GM23338 (cell line): ENCODE measurements at regions not wholly inside any gene's neighbourhood (a gene's known extent, or its start where the extent isn't known, plus 50 kb on each side); places are given as distances from the start of the nearest gene placed in this dataset.

Experiments used
- ATAC-seq: fragments of 200-7000 bp; cut with Tn5 transposase; 3 replicates; pipeline ENCODE4 v1.9.1; 2020
- DNase-seq: peaks from one replicate; pipeline ENCODE4 v3.0.0-alpha.2; 2015; ENCODE audit warnings: low spot score
- H2AFZ ChIP-seq: fragments of 200-600 bp; sonication (generic); 2 replicates; pipeline ENCODE4 v1.8.0; 2016; ENCODE audit warnings: antibody characterized with exemption, mild to moderate bottlenecking, moderate library complexity
- H3F3A ChIP-seq: fragments of 200-600 bp; sonication (generic); replicated peaks from 2 replicates; pipeline ENCODE4 v1.8.0; 2017; ENCODE audit warnings: antibody characterized with exemption, mixed run types, low read depth
- H3K27ac ChIP-seq: fragments of 200-600 bp; sonication (generic); 2 replicates; pipeline ENCODE4 v1.6.1; 2016; ENCODE audit warnings: low read depth
- H3K27me3 ChIP-seq: fragments of 200-600 bp; sonication (generic); 2 replicates; pipeline ENCODE4 v1.8.0; 2016; ENCODE audit warnings: mild to moderate bottlenecking, mixed run types, moderate library complexity; ENCODE audit not compliant: insufficient read depth
- H3K36me3 ChIP-seq: fragments of 200-600 bp; sonication (generic); 2 replicates; pipeline ENCODE4 v1.8.0; 2016; ENCODE audit warnings: mild to moderate bottlenecking; ENCODE audit not compliant: insufficient read depth
- H3K4me1 ChIP-seq: fragments of 200-600 bp; sonication (generic); 2 replicates; pipeline ENCODE4 v1.8.0; 2016; ENCODE audit warnings: mild to moderate bottlenecking, moderate library complexity; ENCODE audit not compliant: insufficient read depth
- H3K4me2 ChIP-seq: fragments of 200-600 bp; sonication (generic); 2 replicates; pipeline ENCODE4 v1.7.1; 2017; ENCODE audit warnings: mixed run types
- H3K4me3 ChIP-seq: fragments of 200-600 bp; sonication (generic); 2 replicates; pipeline ENCODE4 v1.6.1; 2016; ENCODE audit warnings: mixed run types
- H3K79me2 ChIP-seq: fragments of 200-600 bp; sonication (generic); replicated peaks from 2 replicates; pipeline ENCODE4 v1.8.0; 2017; ENCODE audit warnings: mild to moderate bottlenecking; ENCODE audit not compliant: insufficient read depth
- H3K9me2 ChIP-seq: fragments of 200-600 bp; sonication (generic); 2 replicates; pipeline ENCODE4 v1.8.0; 2017; ENCODE audit not compliant: insufficient read depth
- H4K20me1 ChIP-seq: fragments of 200-600 bp; sonication (generic); replicated peaks from 2 replicates; pipeline ENCODE4 v1.8.0; 2017; ENCODE audit warnings: mild to moderate bottlenecking; ENCODE audit not compliant: insufficient read depth
- H3K27ac Mint-ChIP-seq: 2 replicates; pipeline ENCODE4 v1.8.0; 2020; ENCODE audit warnings: inconsistent platforms, mild to moderate bottlenecking, moderate library complexity, mixed read lengths
- H3K27me3 Mint-ChIP-seq: 3 replicates; pipeline ENCODE4 v1.8.0; 2022; ENCODE audit warnings: low read depth, mild to moderate bottlenecking, moderate library complexity, mixed read lengths, inconsistent platforms; ENCODE audit not compliant: insufficient read depth, poor library complexity
- H3K36me3 Mint-ChIP-seq: 3 replicates; pipeline ENCODE4 v1.8.0; 2021; ENCODE audit warnings: low read depth, mild to moderate bottlenecking, inconsistent platforms, moderate library complexity, mixed read lengths
- H3K4me1 Mint-ChIP-seq: 3 replicates; pipeline ENCODE4 v1.8.0; 2020; ENCODE audit warnings: mild to moderate bottlenecking, inconsistent platforms, mixed read lengths
- H3K4me3 Mint-ChIP-seq: 3 replicates; pipeline ENCODE4 v1.8.0; 2021; ENCODE audit warnings: moderate library complexity, mild to moderate bottlenecking, inconsistent platforms, mixed read lengths
- H3K9me3 Mint-ChIP-seq: 3 replicates; pipeline ENCODE4 v1.8.0; 2020; ENCODE audit warnings: moderate library complexity, mild to moderate bottlenecking, inconsistent platforms, mixed read lengths
- CREB1 ChIP-seq: fragments of 250-450 bp; sonication (Bioruptor Pico); IDR thresholded peaks from 2 replicates; pipeline ENCODE4 v1.5.0; 2020; ENCODE audit warnings: low read depth, mild to moderate bottlenecking, moderate library complexity
- CTCF ChIP-seq, 2 experiments: fragments of 200-600 bp in 1 of 2; sonication (generic) in 1 of 2; conservative IDR thresholded peaks; 2 replicates each; pipeline versions ENCODE4 v1.5.1 to v1.6.1; 2016 to 2017; ENCODE audit warnings: antibody characterized with exemption in 2 of 2, low read depth in 2 of 2, mild to moderate bottlenecking in 2 of 2, moderate library complexity in 1 of 2
- ETS1 ChIP-seq: IDR thresholded peaks from 2 replicates; pipeline ENCODE4 v1.6.1; 2016; ENCODE audit warnings: antibody characterized with exemption
- EZH2 ChIP-seq: fragments of 200-600 bp; sonication (generic); IDR thresholded peaks from one replicate; pipeline ENCODE4 v1.8.0; 2017; ENCODE audit warnings: antibody characterized with exemption, mild to moderate bottlenecking, low read depth; ENCODE audit not compliant: unreplicated experiment
- EZH2phosphoT487 ChIP-seq: fragments of 200-600 bp; sonication (generic); IDR thresholded peaks from one replicate; pipeline ENCODE4 v1.8.1; 2018; ENCODE audit warnings: antibody characterized with exemption; ENCODE audit not compliant: unreplicated experiment
- JUNB ChIP-seq: IDR thresholded peaks from one replicate; pipeline ENCODE4 v1.6.1; 2016; ENCODE audit warnings: antibody characterized with exemption; ENCODE audit not compliant: unreplicated experiment
- NANOG ChIP-seq: IDR thresholded peaks from 2 replicates; pipeline ENCODE4 v1.6.1; 2016; ENCODE audit warnings: antibody characterized with exemption, borderline replicate concordance
- POLR2AphosphoS5 ChIP-seq: IDR thresholded peaks from 2 replicates; pipeline ENCODE4 v1.6.1; 2016; ENCODE audit warnings: antibody characterized with exemption, low read depth
- REST ChIP-seq: IDR thresholded peaks from one replicate; pipeline ENCODE4 v1.6.1; 2018; ENCODE audit warnings: antibody characterized with exemption; ENCODE audit not compliant: unreplicated experiment
- STAT1 ChIP-seq: IDR thresholded peaks from one replicate; pipeline ENCODE4 v1.6.1; 2016; ENCODE audit warnings: antibody characterized with exemption; ENCODE audit not compliant: unreplicated experiment
- ZNF114 ChIP-seq: fragments of 250-450 bp; sonication (Bioruptor Pico); IDR thresholded peaks from 2 replicates; pipeline ENCODE4 v1.5.0; 2020; ENCODE audit warnings: mild to moderate bottlenecking, moderate library complexity
- ZNF331 ChIP-seq: fragments of 250-450 bp; sonication (Bioruptor Pico); IDR thresholded peaks from 2 replicates; pipeline ENCODE4 v1.5.0; 2020; ENCODE audit warnings: low read depth, mild to moderate bottlenecking, moderate library complexity
- ZNF462 ChIP-seq: fragments of 250-450 bp; sonication (Bioruptor Pico); IDR thresholded peaks from 2 replicates; pipeline ENCODE4 v1.5.0; 2020; ENCODE audit warnings: mild to moderate bottlenecking, moderate library complexity

GRCh38 chr10:36003031-36003600, 361.0 kb upstream of the FZD8 start:
- peaks cover 3% of the 10 kb centered on the region for H3K27me3 Mint-ChIP-seq
- H3K79me2 ChIP-seq = no peaks in the 10 kb centered on the region
- H3K27me3 ChIP-seq = no peaks in the 10 kb centered on the region
- TF ChIP-seq REST (no peak), CREB1 (CRISPR knock-in tag) (no peak), ZNF331 (CRISPR knock-in tag) (no peak), STAT1 (no peak), CTCF (conservative IDR thresholded peaks at IDR 0.05; ENCODE audit: low read depth in 2 of 2) (no peak), ZNF114 (CRISPR knock-in tag) (no peak), NANOG (no peak), EZH2 (no peak), POLR2AphosphoS5 (no peak), ZNF462 (CRISPR knock-in tag) (no peak), ETS1 (no peak), JUNB (no peak), EZH2phosphoT487 (no peak)
- H3K27ac Mint-ChIP-seq = no peak overlapping the region
- H3K36me3 Mint-ChIP-seq = no peaks in the 10 kb centered on the region; the same call in 2 of the 3 replicates
- no peaks in the 10 kb centered on the region for H3K4me1 Mint-ChIP-seq
- H3F3A ChIP-seq = no peaks in the 10 kb centered on the region
- H3K4me3 ChIP-seq = no peak overlapping the region
- peaks cover 9% of the 10 kb centered on the region; the same call in 2 of the 3 replicates for H3K9me3 Mint-ChIP-seq
- no peaks in the 10 kb centered on the region for H3K36me3 ChIP-seq
- no peaks in the 10 kb centered on the region for H4K20me1 ChIP-seq
- no peak overlapping the region for H3K4me3 Mint-ChIP-seq
- no peak for DNase-seq
- H2AFZ ChIP-seq = no peak overlapping the region
- no peak for ATAC-seq
- no peaks in the 10 kb centered on the region for H3K9me2 ChIP-seq
- H3K27ac ChIP-seq = no peak overlapping the region
- H3K4me1 ChIP-seq = no peaks in the 10 kb centered on the region
- H3K4me2 ChIP-seq = no peak overlapping the region
